ENCODE measurements at regions not wholly inside any gene's neighbourhood (a gene's known extent, or its start where the extent isn't known, plus 50 kb on each side); places are given as distances from the start of the nearest gene placed in this dataset.
"Not testable (repeated sequence)": the region's sequence is repeated elsewhere in the genome, so short reads cannot be mapped to it uniquely, and the experiment has no call there.

GRCh38 chr1:201639826-201640225, 100.9 kb downstream of the NAV1 start:
- DNase-seq: no peak

- no peak for DNase-seq
Measured at GRCh38 chr1:201640624-201641023, 101.7 kb downstream of the NAV1 start.

GRCh38 chr1:201641524-201642253, 102.8 kb downstream of the NAV1 start:
- no peak for DNase-seq

- no peak for DNase-seq
Measured at GRCh38 chr1:201643835-201644104, 104.8 kb downstream of the NAV1 start.

GRCh38 chr1:201644197-201644596, 105.3 kb downstream of the NAV1 start:
- DNase-seq: no peak

GRCh38 chr1:201645000-201645399, 106.1 kb downstream of the NAV1 start:
- not testable (repeated sequence) for DNase-seq

- DNase-seq: no peak
Measured at GRCh38 chr1:201645956-201646355, 107.0 kb downstream of the NAV1 start.

- DNase-seq: no peak
Measured at GRCh38 chr1:201646411-201647022, 107.6 kb downstream of the NAV1 start.

- no peak for DNase-seq
Measured at GRCh38 chr1:201647094-201647493, 108.2 kb downstream of the NAV1 start.

- DNase-seq: no peak
Measured at GRCh38 chr1:201647722-201648065, 108.8 kb downstream of the NAV1 start.

GRCh38 chr1:201648066-201648906, 109.4 kb downstream of the NAV1 start:
- DNase-seq: peak; percentile 5 to 23

- no peak for DNase-seq
Measured at GRCh38 chr1:201648907-201649721, 110.2 kb downstream of the NAV1 start.

GRCh38 chr1:201649761-201650622, 111.1 kb downstream of the NAV1 start:
- DNase-seq: peak in 1 of 2 experiments; percentile 32

- DNase-seq: no peak
Measured at GRCh38 chr1:201650623-201650933, 111.7 kb downstream of the NAV1 start.

- no peak for DNase-seq
Measured at GRCh38 chr1:201652181-201652580, 113.3 kb downstream of the NAV1 start.

- no peak for DNase-seq
Measured at GRCh38 chr1:201653233-201653632, 114.3 kb downstream of the NAV1 start.

- DNase-seq: no peak
Measured at GRCh38 chr1:201653883-201654282, 115.0 kb downstream of the NAV1 start.

GRCh38 chr1:201655243-201655642, 116.3 kb downstream of the NAV1 start:
- DNase-seq: no peak

- no peak for DNase-seq
Measured at GRCh38 chr1:201655910-201656309, 117.0 kb downstream of the NAV1 start.

- DNase-seq: no peak
Measured at GRCh38 chr1:201656311-201657032, 117.5 kb downstream of the NAV1 start.

GRCh38 chr1:201659572-201659971, 120.6 kb downstream of the NAV1 start:
- no peak for DNase-seq

Measured in activated CD4-positive, alpha-beta T cell treated with anti-CD3 and anti-CD28 coated beads, Interleukin-2, amount 50 U/mL, for 48 hours (primary cell).